Stomach (tissue), 8 donors: ENCODE measurements at regions not wholly inside any gene's neighbourhood (a gene's known extent, or its start where the extent isn't known, plus 50 kb on each side); places are given as distances from the start of the nearest gene placed in this dataset.

Source experiments
- DNase-seq, 2 donors: peaks; one replicate each; pipeline versions ENCODE4 v3.0.0 to v3.0.0-alpha.2; 2013 to 2019
- H3K27ac ChIP-seq, 5 donors: fragments of 200-600 bp in 4 of 5; sonication (generic) in 4 of 5; one replicate each; pipeline ENCODE4 v1.5.1; 2013 to 2019; ENCODE audit warnings: mild to moderate bottlenecking in 1 of 5, moderate library complexity in 1 of 5
- H3K27me3 ChIP-seq, 3 donors: fragments of 200-600 bp; sonication (generic); one replicate each; pipeline ENCODE4 v1.5.1; 2017 to 2019; ENCODE audit warnings: mixed run types in 1 of 3
- H3K36me3 ChIP-seq, 4 donors: fragments of 200-600 bp; sonication (generic); 1 replicate in 3 of 4; 2 replicates in 1 of 4; pipeline ENCODE4 v1.5.1; 2016 to 2019
- H3K4me1 ChIP-seq, 4 donors: fragments of 200-600 bp; sonication (generic); one replicate each; pipeline ENCODE4 v1.5.1; 2016 to 2019
- H3K4me3 ChIP-seq, 4 donors: fragments of 200-600 bp; sonication (generic) in 3 of 4; one replicate each; pipeline ENCODE4 v1.5.1; 2016 to 2019; ENCODE audit warnings: mild to moderate bottlenecking in 1 of 4
- H3K9me3 ChIP-seq, 4 donors: fragments of 200-600 bp; sonication (generic); one replicate each; pipeline ENCODE4 v1.5.1; 2016 to 2019
- CTCF ChIP-seq, 7 experiments: fragments of 450-650 bp in 4 of 7; fragments of 200-600 bp in 3 of 7; sonication (generic) in 3 of 7; IDR thresholded peaks; one replicate each; pipeline ENCODE4 v1.5.1; 2016 to 2019; ENCODE audit warnings: antibody characterized with exemption in 7 of 7, control low read depth in 2 of 7, mild to moderate bottlenecking in 1 of 7
- EP300 ChIP-seq: sonication (generic); formaldehyde crosslinking; IDR thresholded peaks from one replicate; pipeline ENCODE4 v1.6.1; 2017; ENCODE audit warnings: antibody characterized with exemption
- POLR2A ChIP-seq, 4 donors: fragments of 450-650 bp; IDR thresholded peaks; one replicate each; pipeline ENCODE4 v1.6.1; 2016; ENCODE audit warnings: antibody characterized with exemption in 4 of 4, control low read depth in 2 of 4, mild to moderate bottlenecking in 1 of 4, moderate library complexity in 1 of 4
- POLR2AphosphoS5 ChIP-seq, 3 donors: sonication (generic); formaldehyde crosslinking; IDR thresholded peaks; one replicate each; pipeline ENCODE4 v1.6.1; 2016; ENCODE audit warnings: antibody characterized with exemption in 3 of 3
- WGBS, 5 donors: extraction: QIAGEN DNeasy Blood & Tissue Kit in 3 of 5; methylation state at CpG; one replicate each; pipeline versions ENCODE4 v1.1.5 to v1.1.7; 2013 to 2018; 5-methylcytosine and 5-hydroxymethylcytosine counted together
- intact Hi-C: fragments of 100-400 bp; cut with DNase I; formaldehyde crosslinking; loops from one replicate; pipeline ENCODE4 v1.15.1; 2023; ENCODE audit warnings: low total_unique reads
- donor health status: healthy with polysubstance abuse.
- donor health status: Bipolar disorder and iron deficiency.
- donor health status: healthy.

- H3K27me3 ChIP-seq, result no peaks in the 10 kb centered on the region
- TF ChIP-seq POLR2AphosphoS5 (IDR thresholded peaks at IDR 0.05), result no peak
- no peaks in the 10 kb centered on the region for H3K36me3 ChIP-seq
- no peaks in the 10 kb centered on the region for H3K4me1 ChIP-seq
- no peak overlapping the region for H3K27ac ChIP-seq
- no peak overlapping the region for H3K4me3 ChIP-seq
- intact Hi-C loops, result no loop called here
- H3K9me3 ChIP-seq, result peaks cover 0 to 9% (median 3%) of the 10 kb centered on the region in 4 donors
- DNase-seq, result no peak
Measured at GRCh38 chr5:143929486-143929885, 117.5 kb downstream of the HMHB1 start.

GRCh38 chr5:143930561-143930960 is 118.6 kb downstream of the HMHB1 start:
- intact Hi-C loops, result no loop called here
- no peak for TF ChIP-seq CTCF (IDR thresholded peaks at IDR 0.05)
- TF ChIP-seq EP300, result no peak
- no peak for TF ChIP-seq POLR2AphosphoS5 (IDR thresholded peaks at IDR 0.05)
- no peak for TF ChIP-seq POLR2A (IDR thresholded peaks at IDR 0.05)
- H3K36me3 ChIP-seq, result no peaks in the 10 kb centered on the region

GRCh38 chr5:143931476-143931875 is 119.5 kb downstream of the HMHB1 start:
- DNase-seq, result peak in 1 of 2 donors; percentile 21
- Histone ChIP-seq H3K36me3 (no peaks in the 10 kb centered on the region), H3K9me3 (peaks cover 0 to 21% (median 13%) of the 10 kb centered on the region in 4 donors), H3K4me3 (no peak overlapping the region), H3K27me3 (no peaks in the 10 kb centered on the region), H3K4me1 (no peaks in the 10 kb centered on the region), H3K27ac (peak overlapping the region in 1 of 5 donors; percentile 15)
- no peak for TF ChIP-seq CTCF (IDR thresholded peaks at IDR 0.05)
- no peak for TF ChIP-seq POLR2AphosphoS5 (IDR thresholded peaks at IDR 0.05)
- TF ChIP-seq POLR2A (IDR thresholded peaks at IDR 0.05), result no peak
- TF ChIP-seq EP300, result no peak
- intact Hi-C loops, result no loop called here
- 76 to 96% (median 92%) methylated on average over 4 of the region's 4 CpGs for WGBS, 5 donors

More at GRCh38 chr5:143930561-143930960, 118.6 kb downstream of the HMHB1 start:
- H3K9me3 ChIP-seq, result peaks cover 0 to 19% (median 13%) of the 10 kb centered on the region in 4 donors
- H3K4me1 ChIP-seq, result no peaks in the 10 kb centered on the region
- no peak overlapping the region for H3K4me3 ChIP-seq
- H3K27ac ChIP-seq, result no peak overlapping the region
- H3K27me3 ChIP-seq, result no peaks in the 10 kb centered on the region
- DNase-seq, result no peak

- no peaks in the 10 kb centered on the region for H3K4me1 ChIP-seq
- TF ChIP-seq EP300, result no peak
- TF ChIP-seq CTCF (IDR thresholded peaks at IDR 0.05), result no peak
- no peak for TF ChIP-seq POLR2A (IDR thresholded peaks at IDR 0.05)
- no peak for TF ChIP-seq POLR2AphosphoS5 (IDR thresholded peaks at IDR 0.05)
- 59 to 79% (median 77%) methylated on average over 1 of the region's 1 CpG for WGBS, 5 donors
Measured at GRCh38 chr5:143931986-143932385, 120.0 kb downstream of the HMHB1 start.

GRCh38 chr5:143932584-143932983 is 120.6 kb downstream of the HMHB1 start:
- Histone ChIP-seq H3K4me3 (no peak overlapping the region), H3K9me3 (peaks cover 0 to 21% (median 13%) of the 10 kb centered on the region in 4 donors), H3K4me1 (no peaks in the 10 kb centered on the region), H3K27me3 (no peaks in the 10 kb centered on the region), H3K27ac (no peak overlapping the region), H3K36me3 (no peaks in the 10 kb centered on the region)
- 90 to 100% (median 94%) methylated on average over 1 of the region's 1 CpG for WGBS, 5 donors
- TF ChIP-seq CTCF (IDR thresholded peaks at IDR 0.05) (no peak), EP300 (no peak), POLR2AphosphoS5 (IDR thresholded peaks at IDR 0.05) (no peak), POLR2A (IDR thresholded peaks at IDR 0.05) (no peak)
- intact Hi-C loops, result no loop called here
- DNase-seq, result no peak

More at GRCh38 chr5:143931986-143932385, 120.0 kb downstream of the HMHB1 start:
- intact Hi-C loops, result no loop called here
- H3K9me3 ChIP-seq, result peaks cover 0 to 21% (median 13%) of the 10 kb centered on the region in 4 donors
- no peak for DNase-seq
- peak overlapping the region in 1 of 5 donors; percentile 15 for H3K27ac ChIP-seq
- H3K27me3 ChIP-seq, result no peaks in the 10 kb centered on the region
- H3K36me3 ChIP-seq, result no peaks in the 10 kb centered on the region
- H3K4me3 ChIP-seq, result no peak overlapping the region
